ENCODE measurements at regions not wholly inside any gene's neighbourhood (a gene's known extent, or its start where the extent isn't known, plus 50 kb on each side); places are given as distances from the start of the nearest gene placed in this dataset.

- TF ChIP-seq EZH2 (IDR thresholded peaks at IDR 0.05; ENCODE audit: insufficient read depth, poor library complexity, severe bottlenecking) (no peak), EZH2phosphoT487 (IDR thresholded peaks at IDR 0.05; ENCODE audit: insufficient read depth, low read depth) (no peak)
Observed at GRCh38 chr22:34877506-34877905, 188.5 kb upstream of the ISX start.

Measured in GM23248 (cell line).